ENCODE measurements at regions not wholly inside any gene's neighbourhood (a gene's known extent, or its start where the extent isn't known, plus 50 kb on each side); places are given as distances from the start of the nearest gene placed in this dataset.

DNA sequence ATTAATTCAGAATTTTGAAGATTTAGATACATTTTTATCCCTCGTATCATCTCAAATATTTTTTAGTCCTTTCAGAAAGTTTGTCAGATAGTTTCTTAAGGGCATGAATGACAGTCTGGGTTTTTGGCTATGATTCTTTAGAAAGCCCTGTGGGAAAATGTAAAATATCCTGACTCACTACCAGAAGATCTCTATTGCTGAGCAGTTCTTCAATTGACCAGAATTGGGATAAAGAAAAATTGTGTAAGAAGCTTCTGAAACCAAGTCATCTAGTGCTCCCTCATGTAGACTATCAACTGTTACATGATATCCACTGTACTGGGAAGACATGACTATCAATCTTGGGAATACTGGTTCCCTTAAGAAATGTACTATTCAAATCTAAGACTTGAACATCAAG, 608.3 kb upstream of the CHRM3 start:
- TF ChIP-seq CTCF (IDR thresholded peaks at IDR 0.05; ENCODE audit: low read length) (no peak), EZH2 (optimal IDR thresholded peaks at IDR 0.05; ENCODE audit: low read depth, low read length) (no peak), EZH2phosphoT487 (IDR thresholded peaks at IDR 0.05; ENCODE audit: low read length) (no peak)

Data from MM.1S (cell line).